ENCODE measurements at regions not wholly inside any gene's neighbourhood (a gene's known extent, or its start where the extent isn't known, plus 50 kb on each side); places are given as distances from the start of the nearest gene placed in this dataset.

- no peak for TF ChIP-seq CTCF (IDR thresholded peaks at IDR 0.05)
- TF ChIP-seq POLR2A (IDR thresholded peaks at IDR 0.05), result no peak
Observed at GRCh38 chr4:129355031-129355430, 259.1 kb downstream of the C4orf33 start.
